Gastrocnemius medialis (tissue), 4 donors: ENCODE measurements at regions not wholly inside any gene's neighbourhood (a gene's known extent, or its start where the extent isn't known, plus 50 kb on each side); places are given as distances from the start of the nearest gene placed in this dataset.

ENCODE experiments used
- POLR2A ChIP-seq, 2 donors: fragments of 450-650 bp; IDR thresholded peaks; one replicate each; pipeline ENCODE4 v1.6.1; 2017; ENCODE audit warnings: antibody characterized with exemption in 2 of 2, mild to moderate bottlenecking in 2 of 2, moderate library complexity in 2 of 2
- TF ChIP-seq, protein P1 (sequence below), 5 experiments: fragments of 450-650 bp in 3 of 5; fragments of 200-600 bp in 2 of 5; sonication (generic) in 2 of 5; IDR thresholded peaks in 4 of 5; conservative IDR thresholded peaks in 1 of 5; 1 replicate in 4 of 5; 2 replicates in 1 of 5; pipeline ENCODE4 v1.5.1; 2016 to 2019; ENCODE audit warnings: antibody characterized with exemption in 5 of 5, mild to moderate bottlenecking in 3 of 5, moderate library complexity in 3 of 5

GRCh38 chr12:130102266-130102665, 60.0 kb upstream of the FZD10 start:
- TF ChIP-seq POLR2A (IDR thresholded peaks at IDR 0.05) = no peak
- TF ChIP-seq, protein P1, sequence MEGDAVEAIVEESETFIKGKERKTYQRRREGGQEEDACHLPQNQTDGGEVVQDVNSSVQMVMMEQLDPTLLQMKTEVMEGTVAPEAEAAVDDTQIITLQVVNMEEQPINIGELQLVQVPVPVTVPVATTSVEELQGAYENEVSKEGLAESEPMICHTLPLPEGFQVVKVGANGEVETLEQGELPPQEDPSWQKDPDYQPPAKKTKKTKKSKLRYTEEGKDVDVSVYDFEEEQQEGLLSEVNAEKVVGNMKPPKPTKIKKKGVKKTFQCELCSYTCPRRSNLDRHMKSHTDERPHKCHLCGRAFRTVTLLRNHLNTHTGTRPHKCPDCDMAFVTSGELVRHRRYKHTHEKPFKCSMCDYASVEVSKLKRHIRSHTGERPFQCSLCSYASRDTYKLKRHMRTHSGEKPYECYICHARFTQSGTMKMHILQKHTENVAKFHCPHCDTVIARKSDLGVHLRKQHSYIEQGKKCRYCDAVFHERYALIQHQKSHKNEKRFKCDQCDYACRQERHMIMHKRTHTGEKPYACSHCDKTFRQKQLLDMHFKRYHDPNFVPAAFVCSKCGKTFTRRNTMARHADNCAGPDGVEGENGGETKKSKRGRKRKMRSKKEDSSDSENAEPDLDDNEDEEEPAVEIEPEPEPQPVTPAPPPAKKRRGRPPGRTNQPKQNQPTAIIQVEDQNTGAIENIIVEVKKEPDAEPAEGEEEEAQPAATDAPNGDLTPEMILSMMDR (IDR thresholded peaks at IDR 0.05 in 4 of 5, conservative IDR thresholded peaks at IDR 0.05 in 1 of 5) = no peak
